ENCODE measurements at regions not wholly inside any gene's neighbourhood (a gene's known extent, or its start where the extent isn't known, plus 50 kb on each side); places are given as distances from the start of the nearest gene placed in this dataset.

GRCh38 chr3:13696699-13697098 is 147.8 kb downstream of the FBLN2 start:
- no peak overlapping the region for H2AFZ ChIP-seq
- no peak overlapping the region for H3K4me2 ChIP-seq
- no peaks in the 10 kb centered on the region for H3F3A ChIP-seq (replicated peaks; ENCODE audit: low read depth)
- ATAC-seq (no peak), DNase-seq (ENCODE audit: low spot score) (no peak)
- no peak overlapping the region for H3K27ac ChIP-seq (ENCODE audit: low read depth)
- H3K4me3 ChIP-seq, result no peak overlapping the region
- H3K4me1 Mint-ChIP-seq, result peaks cover 17% of the 10 kb centered on the region
- TF ChIP-seq ZNF114 (CRISPR knock-in tag; IDR thresholded peaks at IDR 0.05) (no peak), NANOG (IDR thresholded peaks at IDR 0.05; ENCODE audit: borderline replicate concordance) (no peak), CREB1 (CRISPR knock-in tag; IDR thresholded peaks at IDR 0.05; ENCODE audit: low read depth) (no peak), POLR2AphosphoS5 (IDR thresholded peaks at IDR 0.05; ENCODE audit: low read depth) (no peak), CTCF (conservative IDR thresholded peaks at IDR 0.05; ENCODE audit: low read depth in 2 of 2) (no peak), EZH2phosphoT487 (IDR thresholded peaks at IDR 0.05; ENCODE audit: unreplicated experiment) (no peak), ZNF331 (CRISPR knock-in tag; IDR thresholded peaks at IDR 0.05; ENCODE audit: low read depth) (no peak), ZNF462 (CRISPR knock-in tag; IDR thresholded peaks at IDR 0.05) (no peak), STAT1 (IDR thresholded peaks at IDR 0.05; ENCODE audit: unreplicated experiment) (no peak), ETS1 (IDR thresholded peaks at IDR 0.05) (no peak), EZH2 (IDR thresholded peaks at IDR 0.05; ENCODE audit: low read depth, unreplicated experiment) (no peak), REST (IDR thresholded peaks at IDR 0.05; ENCODE audit: unreplicated experiment) (no peak), JUNB (IDR thresholded peaks at IDR 0.05; ENCODE audit: unreplicated experiment) (no peak)
- H3K27ac Mint-ChIP-seq, result no peak overlapping the region
- no peaks in the 10 kb centered on the region for H3K27me3 ChIP-seq (ENCODE audit: insufficient read depth)
- H3K9me3 Mint-ChIP-seq, result no peaks in the 10 kb centered on the region
- no peaks in the 10 kb centered on the region; the same call in 2 of the 3 replicates for H3K36me3 Mint-ChIP-seq (ENCODE audit: low read depth)
- H3K9me2 ChIP-seq (ENCODE audit: insufficient read depth), result no peaks in the 10 kb centered on the region; the same call in 1 of the 2 replicates
- no peaks in the 10 kb centered on the region for H4K20me1 ChIP-seq (replicated peaks; ENCODE audit: insufficient read depth)
- no peak overlapping the region for H3K4me3 Mint-ChIP-seq
- no peaks in the 10 kb centered on the region for H3K36me3 ChIP-seq (ENCODE audit: insufficient read depth)
- peaks cover 11% of the 10 kb centered on the region for H3K27me3 Mint-ChIP-seq (ENCODE audit: insufficient read depth, low read depth, poor library complexity)
- H3K4me1 ChIP-seq (ENCODE audit: insufficient read depth), result peaks cover 22% of the 10 kb centered on the region
- H3K79me2 ChIP-seq (replicated peaks; ENCODE audit: insufficient read depth), result no peaks in the 10 kb centered on the region

Measured in GM23338 (cell line).